ENCODE measurements at regions not wholly inside any gene's neighbourhood (a gene's known extent, or its start where the extent isn't known, plus 50 kb on each side); places are given as distances from the start of the nearest gene placed in this dataset.

- Histone ChIP-seq H3K9me3 (replicated peaks in 1 of 11) (no peaks in the 10 kb centered on the region), H3K36me3 (peaks cover 34 to 84% (median 59%) of the 10 kb centered on the region in 11 experiments), H4K20me1 (no peaks in the 10 kb centered on the region), H3K4me3 (no peak overlapping the region), H3K4me1 (peaks cover 0 to 13% (median 0%) of the 10 kb centered on the region in 10 experiments; a peak in 5 of 20 replicates), H3K27me3 (no peaks in the 10 kb centered on the region), H3K9ac (no peak overlapping the region), H3K4me2 (peak overlapping the region in 3 of 11 experiments; percentile 18 to 51 (median 31); a peak in 5 of 22 replicates), H3K27ac (no peak overlapping the region)
- no peak for TF ChIP-seq Cebpa-rat (IDR thresholded peaks at IDR 0.05)
These were observed 51.3 kb upstream of the CD302 start for GRCh38 chr2:159849160-159849813.
